ENCODE measurements at regions not wholly inside any gene's neighbourhood (a gene's known extent, or its start where the extent isn't known, plus 50 kb on each side); places are given as distances from the start of the nearest gene placed in this dataset.

GRCh38 chr11:31921081-31921480 is 110.0 kb upstream of the PAX6 start:
- TF ChIP-seq CTCF (conservative IDR thresholded peaks at IDR 0.05; ENCODE audit: low read depth, low read length) = no peak
- no peak for TF ChIP-seq EZH2 (IDR thresholded peaks at IDR 0.05; ENCODE audit: borderline replicate concordance, low read depth, low read length, poor library complexity, severe bottlenecking)

Measured in A673 (cell line).